ENCODE measurements at regions not wholly inside any gene's neighbourhood (a gene's known extent, or its start where the extent isn't known, plus 50 kb on each side); places are given as distances from the start of the nearest gene placed in this dataset.

DNA sequence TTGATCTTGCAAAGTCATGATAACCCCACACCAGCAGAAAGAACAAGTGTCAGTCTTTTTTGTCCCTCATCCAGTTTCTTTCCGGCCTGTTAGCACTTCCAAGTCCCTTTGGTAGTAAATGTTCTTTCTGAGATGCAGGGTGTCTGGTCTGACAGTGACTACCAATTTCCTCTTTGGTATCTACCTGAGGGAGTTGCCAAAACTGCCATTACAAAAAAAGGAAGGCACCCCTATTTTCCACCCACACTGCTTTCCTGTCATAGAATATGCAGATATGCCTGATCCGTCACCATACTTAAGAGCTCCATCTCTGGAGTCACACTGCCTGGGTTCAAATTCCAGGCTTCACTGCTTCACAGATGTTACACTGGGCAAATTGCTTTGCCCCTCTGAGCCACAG, 72.4 kb downstream of the ZNF281 start:
- TF ChIP-seq NR2C2 (CRISPR knock-in tag; IDR thresholded peaks at IDR 0.05) = no peak
- TF ChIP-seq NR2C2 (tag; IDR thresholded peaks at IDR 0.05) = no peak
- TF ChIP-seq POLR2AphosphoS5 (IDR thresholded peaks at IDR 0.05; ENCODE audit: control insufficient read depth, insufficient read depth, low read depth, low read length) = no peak
- TF ChIP-seq, protein P1, sequence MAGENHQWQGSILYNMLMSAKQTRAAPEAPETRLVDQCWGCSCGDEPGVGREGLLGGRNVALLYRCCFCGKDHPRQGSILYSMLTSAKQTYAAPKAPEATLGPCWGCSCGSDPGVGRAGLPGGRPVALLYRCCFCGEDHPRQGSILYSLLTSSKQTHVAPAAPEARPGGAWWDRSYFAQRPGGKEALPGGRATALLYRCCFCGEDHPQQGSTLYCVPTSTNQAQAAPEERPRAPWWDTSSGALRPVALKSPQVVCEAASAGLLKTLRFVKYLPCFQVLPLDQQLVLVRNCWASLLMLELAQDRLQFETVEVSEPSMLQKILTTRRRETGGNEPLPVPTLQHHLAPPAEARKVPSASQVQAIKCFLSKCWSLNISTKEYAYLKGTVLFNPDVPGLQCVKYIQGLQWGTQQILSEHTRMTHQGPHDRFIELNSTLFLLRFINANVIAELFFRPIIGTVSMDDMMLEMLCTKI (IDR thresholded peaks at IDR 0.05; ENCODE audit: partially characterized antibody) = no peak
- TF ChIP-seq, protein P2, sequence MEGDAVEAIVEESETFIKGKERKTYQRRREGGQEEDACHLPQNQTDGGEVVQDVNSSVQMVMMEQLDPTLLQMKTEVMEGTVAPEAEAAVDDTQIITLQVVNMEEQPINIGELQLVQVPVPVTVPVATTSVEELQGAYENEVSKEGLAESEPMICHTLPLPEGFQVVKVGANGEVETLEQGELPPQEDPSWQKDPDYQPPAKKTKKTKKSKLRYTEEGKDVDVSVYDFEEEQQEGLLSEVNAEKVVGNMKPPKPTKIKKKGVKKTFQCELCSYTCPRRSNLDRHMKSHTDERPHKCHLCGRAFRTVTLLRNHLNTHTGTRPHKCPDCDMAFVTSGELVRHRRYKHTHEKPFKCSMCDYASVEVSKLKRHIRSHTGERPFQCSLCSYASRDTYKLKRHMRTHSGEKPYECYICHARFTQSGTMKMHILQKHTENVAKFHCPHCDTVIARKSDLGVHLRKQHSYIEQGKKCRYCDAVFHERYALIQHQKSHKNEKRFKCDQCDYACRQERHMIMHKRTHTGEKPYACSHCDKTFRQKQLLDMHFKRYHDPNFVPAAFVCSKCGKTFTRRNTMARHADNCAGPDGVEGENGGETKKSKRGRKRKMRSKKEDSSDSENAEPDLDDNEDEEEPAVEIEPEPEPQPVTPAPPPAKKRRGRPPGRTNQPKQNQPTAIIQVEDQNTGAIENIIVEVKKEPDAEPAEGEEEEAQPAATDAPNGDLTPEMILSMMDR (IDR thresholded peaks at IDR 0.05 in 2 of 3, conservative IDR thresholded peaks at IDR 0.05 in 1 of 3; ENCODE audit: insufficient read depth in 2 of 3, low read depth in 1 of 3, low read length in 3 of 3) = no peak
- no peak for TF ChIP-seq ZFPM2 (CRISPR knock-in tag; IDR thresholded peaks at IDR 0.05)
- TF ChIP-seq SMARCA5 (IDR thresholded peaks at IDR 0.05) = no peak
- no peak for TF ChIP-seq ELF1 (tag; IDR thresholded peaks at IDR 0.05)
- no peak for TF ChIP-seq EGR1 (conservative IDR thresholded peaks at IDR 0.05)
- no peak for TF ChIP-seq MXI1 (IDR thresholded peaks at IDR 0.05; ENCODE audit: low read depth, low read length)
